GM19328 (cell line): ENCODE measurements at regions not wholly inside any gene's neighbourhood (a gene's known extent, or its start where the extent isn't known, plus 50 kb on each side); places are given as distances from the start of the nearest gene placed in this dataset.
"Not testable (repeated sequence)": the region's sequence is repeated elsewhere in the genome, so short reads cannot be mapped to it uniquely, and the experiment has no call there.

Experiments used
- ATAC-seq: cut with Tn5 transposase; IDR thresholded peaks from one replicate; pipeline ENCODE4 v1.9.1; 2021; ENCODE audit warnings: mild to moderate bottlenecking, moderate library complexity; ENCODE audit not compliant: unreplicated experiment

- ATAC-seq = no peak
Observed at GRCh38 chr5:87034557-87034956, 233.1 kb upstream of the RASA1 start.

DNA sequence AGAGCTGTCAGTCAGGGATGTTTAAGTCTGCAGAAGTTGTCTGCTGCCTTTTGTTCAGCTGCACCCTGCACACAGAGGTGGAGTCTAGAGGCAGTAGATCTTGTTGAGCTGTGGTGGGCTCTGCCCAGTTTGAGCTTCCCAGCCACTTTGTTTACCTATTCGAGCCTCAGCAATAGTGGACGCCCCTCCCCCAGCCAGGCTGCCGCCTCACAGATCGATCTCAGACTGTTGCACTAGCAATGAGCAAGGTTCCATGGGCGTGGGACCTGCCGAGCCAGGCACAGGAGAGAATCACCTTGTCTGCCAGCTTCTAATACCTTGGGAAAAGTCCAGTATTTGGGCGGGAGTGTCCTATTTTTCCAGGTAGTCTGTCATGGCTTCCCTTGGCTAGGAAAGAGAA lies 225.1 kb upstream of the RASA1 start:
- no peak for ATAC-seq

- ATAC-seq = no peak
Observed at GRCh38 chr5:87048156-87048555, 219.5 kb upstream of the RASA1 start.

GRCh38 chr5:87049012-87049411 lies 218.7 kb upstream of the RASA1 start:
- not testable (repeated sequence) for ATAC-seq

DNA sequence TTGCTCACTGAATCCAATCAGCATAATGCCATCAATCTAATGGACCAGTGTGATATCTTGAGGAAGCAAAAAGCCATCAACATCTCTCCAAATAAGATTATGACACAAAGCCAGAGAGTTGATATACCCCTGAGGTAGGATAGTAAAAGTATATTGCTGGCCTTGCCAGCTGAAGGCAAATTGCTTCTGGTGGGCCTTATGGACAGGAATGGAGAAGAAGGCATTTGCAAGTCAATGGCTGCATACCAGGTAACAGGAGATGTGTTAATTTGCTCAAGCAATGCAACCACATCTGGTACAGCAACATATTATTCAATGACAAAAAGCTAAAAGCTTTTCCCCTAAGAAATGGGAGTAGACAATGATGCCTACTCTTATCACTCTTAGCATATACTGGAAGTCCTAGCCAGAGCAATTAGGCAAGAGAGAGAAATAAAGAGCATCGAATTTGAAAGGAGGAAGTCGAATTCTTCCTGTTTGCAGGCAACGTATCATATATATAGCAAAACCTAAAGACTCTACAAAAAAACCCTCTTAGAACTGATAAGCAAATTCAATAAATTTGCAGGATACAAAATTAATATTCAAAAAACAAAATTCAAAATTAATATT lies 216.1 kb upstream of the RASA1 start:
- ATAC-seq = no peak

DNA sequence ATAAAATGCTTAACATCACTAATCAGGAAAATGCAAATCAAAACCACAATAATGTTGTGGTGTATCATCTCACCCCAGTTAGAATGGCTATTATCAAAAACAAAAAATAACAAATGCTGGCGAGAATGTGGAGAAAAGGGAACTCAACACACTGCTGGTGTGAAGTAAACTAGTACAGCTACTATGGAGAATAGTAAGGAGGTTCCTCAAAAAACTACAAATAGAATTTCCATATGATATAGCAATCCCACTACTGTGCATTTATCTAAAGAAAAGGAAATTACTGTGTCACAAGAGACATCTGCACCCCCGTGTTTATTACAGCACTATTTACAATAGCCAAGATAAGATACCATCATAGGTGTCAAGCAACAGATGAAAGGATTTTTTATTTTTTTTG lies 214.5 kb upstream of the RASA1 start:
- ATAC-seq = no peak

DNA sequence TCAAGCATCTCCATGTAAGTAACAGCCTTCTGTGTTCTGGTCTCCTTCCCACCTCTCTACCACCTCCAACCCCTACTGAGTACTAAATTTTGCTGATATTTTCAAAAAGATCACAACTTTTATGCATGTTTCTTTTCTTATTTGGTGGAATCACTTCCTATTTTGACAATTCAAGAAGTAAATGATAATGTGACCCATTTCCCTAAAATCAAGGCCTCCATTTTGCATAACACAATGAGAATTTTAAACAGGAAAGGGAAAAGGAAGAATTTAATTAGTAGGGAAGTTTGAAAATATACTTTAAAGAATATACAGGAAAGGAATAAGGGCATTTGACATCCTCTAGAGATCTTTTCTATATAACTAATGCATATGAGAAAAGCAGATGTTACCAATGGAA lies 212.9 kb upstream of the RASA1 start:
- no peak for ATAC-seq

- no peak for ATAC-seq
Observed at GRCh38 chr5:87061046-87061445, 206.6 kb upstream of the RASA1 start.

DNA sequence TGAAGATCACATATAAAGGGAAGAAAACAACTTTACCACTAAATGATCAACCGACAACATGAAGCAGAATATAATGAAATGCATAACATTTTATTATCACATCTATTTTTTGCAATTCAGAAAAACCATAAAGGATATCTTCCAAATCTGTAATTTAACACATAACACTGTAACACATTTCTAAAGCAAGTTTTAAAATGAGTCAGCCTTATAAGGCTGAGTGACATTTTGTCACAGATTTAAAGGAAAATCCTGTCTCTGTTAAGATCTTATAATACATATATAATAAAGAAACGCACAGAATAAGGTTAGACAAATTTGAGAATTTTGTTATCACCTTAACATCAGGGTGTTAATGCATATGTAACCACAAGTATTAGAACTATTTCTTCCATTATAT lies 198.4 kb upstream of the RASA1 start:
- no peak for ATAC-seq

GRCh38 chr5:87069974-87070608 lies 197.6 kb upstream of the RASA1 start:
- no peak for ATAC-seq

- no peak for ATAC-seq
Observed at GRCh38 chr5:87074072-87074471, 193.6 kb upstream of the RASA1 start.

- ATAC-seq = peak; percentile 96
Observed at GRCh38 chr5:87074934-87075541, 192.6 kb upstream of the RASA1 start.

- no peak for ATAC-seq
Observed at GRCh38 chr5:87076411-87076810, 191.3 kb upstream of the RASA1 start.

GRCh38 chr5:87076931-87077330 lies 190.8 kb upstream of the RASA1 start:
- ATAC-seq = no peak

- ATAC-seq = no peak
Observed at GRCh38 chr5:87079219-87079618, 188.5 kb upstream of the RASA1 start.

- peak; percentile 4 for ATAC-seq
Observed at GRCh38 chr5:87081016-87081415, 186.7 kb upstream of the RASA1 start.

GRCh38 chr5:87081511-87082372 lies 185.9 kb upstream of the RASA1 start:
- ATAC-seq = peak; percentile 82

DNA sequence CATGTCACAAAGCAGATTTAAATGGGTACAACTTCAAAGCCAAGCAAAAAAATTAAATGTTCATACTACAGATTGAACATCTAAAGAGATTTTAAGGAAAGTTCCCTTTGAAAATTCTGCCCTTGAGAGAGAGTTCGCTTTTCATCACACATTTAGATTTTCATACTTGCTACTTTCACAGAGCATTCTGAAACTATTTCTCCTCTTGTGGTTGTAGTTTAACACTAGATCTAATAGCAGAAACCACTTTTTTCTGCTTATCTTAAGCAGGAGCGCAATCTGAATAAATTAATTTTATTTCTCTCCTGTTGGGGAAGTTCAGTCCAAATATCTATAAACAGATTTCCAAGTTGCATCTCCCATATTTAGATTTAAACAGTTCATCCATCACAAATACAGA lies 173.3 kb upstream of the RASA1 start:
- ATAC-seq = no peak

- ATAC-seq = no peak
Observed at GRCh38 chr5:87094833-87095232, 172.8 kb upstream of the RASA1 start.

DNA sequence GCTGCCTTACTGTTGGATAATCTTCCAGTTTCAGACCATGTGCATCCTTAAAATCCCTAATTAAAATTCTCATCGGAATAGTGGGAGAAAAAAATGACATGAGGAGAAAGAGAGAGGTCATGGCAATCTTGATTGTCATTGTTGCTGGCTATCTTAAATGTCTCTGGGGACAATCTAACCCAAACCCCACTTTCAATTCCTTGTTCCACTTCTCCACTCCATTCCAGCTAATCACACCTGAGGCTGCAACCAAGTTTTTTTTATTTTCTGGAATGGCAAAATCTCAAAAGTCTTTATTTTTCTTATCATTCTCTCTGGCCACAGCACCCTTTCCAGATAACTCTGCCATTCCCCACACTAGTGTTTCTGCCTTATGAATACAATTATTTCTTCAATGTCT lies 171.9 kb upstream of the RASA1 start:
- no peak for ATAC-seq

DNA sequence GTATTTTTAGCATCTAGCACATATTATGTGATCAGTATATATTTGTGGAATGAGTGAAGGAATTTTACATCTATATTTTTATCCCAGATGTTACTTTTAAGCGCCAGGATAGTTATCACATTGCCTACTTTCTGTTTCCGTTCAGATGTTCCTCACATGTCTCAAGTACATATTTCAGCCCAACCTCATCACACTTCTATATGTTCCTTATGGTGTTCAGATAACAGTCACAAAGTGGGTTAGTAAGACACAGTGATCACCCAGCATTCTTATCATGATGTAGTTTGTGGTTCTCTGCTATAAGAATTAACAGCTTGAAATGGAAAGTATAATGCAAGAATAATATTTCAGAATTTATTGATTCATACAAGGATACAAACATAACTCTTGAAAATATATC lies 170.0 kb upstream of the RASA1 start:
- no peak for ATAC-seq
